RKO (cell line): ENCODE measurements at regions not wholly inside any gene's neighbourhood (a gene's known extent, or its start where the extent isn't known, plus 50 kb on each side); places are given as distances from the start of the nearest gene placed in this dataset.

Experiments
- DNase-seq: peaks from one replicate; pipeline ENCODE4 v3.0.0-alpha.2; 2016; ENCODE audit warnings: low spot score

DNA sequence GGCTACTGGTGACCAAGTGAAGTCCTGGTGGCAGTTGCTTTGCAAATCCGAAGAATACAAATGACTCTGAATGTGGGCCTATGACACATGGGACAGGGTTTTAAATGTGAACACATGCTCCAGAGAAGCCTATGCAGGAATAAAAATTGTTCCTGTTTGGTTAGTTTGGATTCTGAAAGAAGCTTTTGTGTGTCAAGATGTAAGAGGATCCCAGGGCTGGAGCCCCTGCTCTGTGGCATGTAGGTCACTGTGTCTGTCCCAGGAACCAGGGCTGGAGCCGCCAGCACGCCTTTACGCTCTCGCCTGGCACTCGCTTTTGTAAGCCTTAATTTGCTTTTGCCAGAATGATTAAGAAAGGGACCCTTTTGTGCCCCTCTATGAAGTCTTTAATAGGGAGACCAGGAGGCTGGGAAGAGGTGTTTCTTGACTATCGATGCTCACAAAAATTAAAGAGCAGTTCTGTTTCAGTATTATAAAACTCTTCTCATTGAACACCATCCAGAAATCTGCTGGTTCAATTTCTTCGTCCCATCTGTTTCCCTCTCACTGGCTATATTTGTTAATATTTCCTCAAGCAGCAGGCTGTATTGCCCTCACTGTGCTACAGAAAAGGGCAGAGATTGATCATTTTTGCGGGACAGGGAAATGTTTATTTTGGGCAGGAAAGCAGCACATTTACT lies 532.7 kb upstream of the POU3F3 start:
- DNase-seq = no peak

DNA sequence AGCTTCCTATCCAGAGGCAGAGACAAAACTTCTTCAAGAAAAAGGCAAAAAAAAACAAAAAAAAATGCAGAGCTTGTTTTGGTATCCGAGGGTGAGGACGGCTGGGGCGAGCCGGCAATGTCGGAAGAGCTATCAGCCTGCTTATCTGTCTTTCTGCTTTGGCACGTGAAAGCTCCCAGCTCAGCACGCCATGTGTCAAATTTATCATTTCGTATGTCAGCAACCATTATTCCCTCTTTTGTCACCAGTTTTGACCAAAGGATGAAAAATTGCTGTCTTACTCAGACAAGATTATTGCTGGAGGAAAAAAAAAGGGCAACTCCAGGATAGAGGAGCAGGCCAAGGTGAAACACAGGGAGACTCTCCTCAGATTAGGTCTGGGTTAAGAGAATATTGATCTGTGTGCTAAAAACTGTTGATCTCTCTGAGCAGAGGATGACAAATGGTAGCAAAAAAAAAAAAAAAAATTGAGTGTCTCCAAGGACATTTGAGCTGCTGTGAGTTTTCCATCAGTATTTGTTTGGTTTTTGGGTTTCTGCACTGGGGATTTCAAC lies 532.0 kb upstream of the POU3F3 start:
- DNase-seq = no peak

DNA sequence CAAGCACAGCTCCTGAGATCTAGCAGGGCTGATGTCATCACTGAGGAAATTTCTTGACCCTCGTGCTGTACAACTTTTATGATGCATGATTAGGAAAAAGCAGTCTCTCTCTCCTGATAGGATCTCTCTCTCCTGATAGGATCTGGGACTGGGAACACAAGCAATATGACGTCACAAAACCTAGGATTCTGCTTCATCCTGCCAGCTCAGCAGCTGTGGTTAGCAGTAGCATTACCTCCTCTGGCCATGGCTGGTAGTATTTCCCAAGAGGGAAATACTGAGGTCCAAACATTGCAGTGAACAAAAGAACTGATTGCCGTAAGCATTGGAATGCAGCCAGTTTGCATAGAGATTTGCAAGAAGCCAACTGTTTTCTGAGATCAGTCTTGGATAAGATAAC lies 521.2 kb upstream of the POU3F3 start:
- peak; percentile 7 for DNase-seq

DNA sequence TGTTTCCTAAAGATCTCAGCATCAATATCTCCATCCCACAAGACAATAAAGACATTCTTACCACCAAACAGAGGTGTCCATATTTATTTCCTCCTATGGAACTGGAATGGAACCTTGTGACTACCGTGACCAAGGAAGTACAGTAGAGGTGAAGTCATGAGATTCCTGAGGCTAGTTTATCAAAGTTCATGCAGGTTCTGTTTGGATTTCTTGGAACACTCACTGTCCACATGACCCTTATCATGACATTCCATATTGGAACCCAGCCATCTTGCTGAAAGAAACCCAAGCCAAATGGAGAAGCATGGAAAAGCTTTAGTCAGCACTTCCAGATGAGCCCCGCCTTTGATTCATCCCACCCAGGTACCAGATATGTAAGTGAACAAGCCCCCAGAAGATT lies 516.0 kb upstream of the POU3F3 start:
- DNase-seq = no peak

DNA sequence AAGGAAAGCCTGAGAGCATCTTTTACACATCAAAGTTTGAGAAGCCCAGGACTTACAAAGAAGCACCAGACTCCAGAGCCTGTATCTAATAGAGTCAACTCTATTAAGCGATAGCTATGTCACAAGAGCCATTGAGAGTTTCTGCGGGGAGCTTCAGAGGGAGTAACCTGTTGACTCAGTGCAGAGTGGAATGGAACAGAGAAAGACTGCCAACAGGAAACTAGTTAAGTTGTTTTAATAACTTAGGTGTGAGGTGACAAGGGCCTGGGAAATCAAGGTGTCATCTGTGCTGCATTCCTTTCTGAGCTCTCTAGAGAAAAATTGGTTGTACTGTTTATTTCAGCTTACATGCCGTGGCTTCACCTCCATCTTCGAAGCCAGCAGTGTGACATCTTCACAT lies 513.8 kb upstream of the POU3F3 start:
- no peak for DNase-seq

DNA sequence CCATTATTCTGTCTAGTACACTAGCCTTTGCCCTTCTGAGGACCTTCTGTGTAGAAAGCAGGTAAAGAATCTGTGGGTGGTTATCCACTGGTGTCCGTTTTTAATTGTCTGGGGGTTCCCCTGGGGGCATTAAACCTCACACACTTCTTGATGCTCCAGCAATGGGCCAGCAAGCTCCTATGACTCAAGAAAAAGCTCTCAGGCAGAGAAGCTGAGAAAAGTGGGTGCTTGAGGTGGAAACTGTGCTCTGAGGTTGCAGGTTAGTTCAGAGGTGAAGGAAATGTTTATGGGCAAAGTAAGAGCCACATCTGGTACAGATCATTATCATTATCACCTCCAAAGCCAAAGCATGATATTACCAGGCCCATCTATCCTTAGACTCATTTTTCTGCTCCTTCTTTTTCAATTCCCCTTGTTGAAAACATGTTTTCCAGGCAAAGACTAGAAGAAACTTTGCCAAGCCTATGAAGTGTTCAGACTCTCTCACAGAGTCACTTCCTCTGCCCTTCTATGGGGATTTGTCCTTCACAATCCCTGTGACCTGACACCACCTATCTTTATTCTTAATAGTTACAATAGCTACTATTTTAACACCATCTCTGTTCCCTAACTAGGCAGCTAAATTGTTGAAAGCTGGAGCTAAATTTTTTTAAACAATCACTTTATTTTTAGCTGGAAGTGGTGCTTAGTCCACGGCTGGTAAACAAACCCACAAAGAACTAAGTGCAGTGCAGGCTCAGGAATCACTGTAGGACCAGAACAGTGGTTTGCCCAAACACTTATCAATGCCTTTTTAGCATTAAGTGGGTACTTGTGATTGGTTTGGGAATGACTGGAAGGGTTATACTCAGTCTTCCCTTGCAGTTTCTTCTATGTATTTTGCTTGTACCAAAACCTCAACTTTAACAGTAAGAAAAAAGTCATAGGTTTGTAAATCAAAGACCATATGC lies 512.8 kb upstream of the POU3F3 start:
- DNase-seq = no peak

DNA sequence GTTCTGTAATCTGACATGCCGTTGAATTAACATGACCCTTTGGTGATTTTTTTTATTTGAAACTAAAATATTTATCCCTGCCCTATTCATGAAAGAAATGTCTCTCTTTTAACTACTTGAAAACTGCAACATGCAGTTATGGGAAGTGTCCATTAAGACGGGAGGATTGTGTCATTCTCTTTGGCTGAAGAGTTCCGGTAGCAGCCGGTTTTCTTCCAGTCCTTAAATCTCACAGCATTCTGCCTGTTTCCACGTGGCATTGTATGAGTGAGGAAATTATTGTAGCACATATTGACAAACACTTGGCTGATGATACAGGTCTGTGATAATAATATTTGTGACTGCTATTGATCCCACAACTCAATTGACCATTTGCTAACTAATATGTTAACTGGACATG lies 509.6 kb upstream of the POU3F3 start:
- no peak for DNase-seq

DNA sequence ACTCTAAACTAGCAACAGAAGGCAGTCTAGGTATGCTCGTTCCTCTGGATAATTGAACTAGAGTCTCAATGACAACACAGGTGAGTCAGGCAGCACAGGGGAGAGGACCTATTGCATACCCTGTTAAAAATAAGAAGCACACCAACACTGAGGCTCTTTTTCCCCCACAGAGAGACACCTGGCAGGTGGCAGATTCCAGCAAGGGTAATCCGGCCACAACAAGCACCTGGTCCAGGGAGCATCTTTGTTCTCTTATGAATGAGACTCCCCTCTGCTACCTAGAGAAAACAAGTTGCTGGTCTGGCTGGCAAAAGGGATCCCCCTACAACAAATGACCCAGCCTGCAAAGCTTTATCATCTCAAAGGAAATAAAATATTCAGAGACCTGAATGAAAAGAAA lies 508.9 kb upstream of the POU3F3 start:
- DNase-seq = no peak

DNA sequence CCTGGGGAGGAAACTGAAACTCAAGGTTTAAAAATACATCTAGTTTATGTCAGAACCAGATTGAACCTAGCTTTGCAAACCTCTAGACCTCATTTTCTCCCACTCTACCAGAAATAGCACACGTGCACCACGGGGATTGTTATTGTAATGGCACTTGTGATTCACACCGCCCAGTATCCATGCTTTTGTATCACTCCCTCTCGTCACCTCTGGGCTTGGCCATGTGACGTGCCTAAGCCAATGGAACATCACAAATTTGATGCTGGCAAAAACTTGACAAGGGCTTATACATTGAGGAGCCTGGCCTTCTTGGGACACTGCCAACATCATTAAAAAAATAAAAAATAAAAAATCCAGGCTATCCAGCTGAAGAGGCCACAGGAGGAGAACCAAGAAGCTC lies 495.8 kb upstream of the POU3F3 start:
- DNase-seq = no peak

DNA sequence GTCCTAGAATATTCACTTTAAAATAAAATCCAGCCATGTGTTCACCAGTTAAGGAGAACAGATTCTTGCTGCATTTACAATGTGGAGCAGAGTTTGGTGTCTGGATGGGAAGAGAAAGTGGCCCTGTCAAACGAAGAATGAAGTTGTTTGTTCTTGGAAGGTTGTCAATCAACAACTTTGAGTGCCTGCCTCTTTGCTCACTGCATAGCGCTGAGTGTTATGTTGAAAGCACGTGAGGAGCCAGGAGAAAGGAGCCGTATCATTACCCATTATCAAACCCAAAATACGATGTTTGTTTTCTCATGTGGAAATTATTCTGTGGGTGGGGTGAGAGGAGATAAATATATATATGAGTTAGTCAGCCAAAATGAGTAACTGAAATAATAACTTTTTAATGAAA lies 492.5 kb upstream of the POU3F3 start:
- no peak for DNase-seq

DNA sequence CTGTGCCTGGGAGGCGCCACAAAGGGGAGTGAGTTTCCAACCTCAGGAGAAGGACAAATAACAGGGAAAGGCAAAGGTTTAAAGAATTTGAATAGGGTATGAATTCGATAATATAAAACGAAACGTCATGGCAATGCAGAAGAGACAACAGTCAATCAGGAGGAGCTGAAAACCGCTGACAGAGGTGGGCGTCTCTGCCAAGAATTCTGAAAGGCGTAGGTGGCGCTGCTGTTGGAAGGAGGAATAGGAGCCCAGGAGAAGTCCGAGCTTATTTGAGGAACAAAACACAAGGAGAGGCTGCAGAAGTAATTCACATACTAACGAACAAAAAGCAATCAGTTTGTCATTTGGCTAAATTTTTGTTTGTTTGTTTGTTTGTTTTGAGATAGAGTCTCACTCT lies 485.8 kb upstream of the POU3F3 start:
- no peak for DNase-seq

DNA sequence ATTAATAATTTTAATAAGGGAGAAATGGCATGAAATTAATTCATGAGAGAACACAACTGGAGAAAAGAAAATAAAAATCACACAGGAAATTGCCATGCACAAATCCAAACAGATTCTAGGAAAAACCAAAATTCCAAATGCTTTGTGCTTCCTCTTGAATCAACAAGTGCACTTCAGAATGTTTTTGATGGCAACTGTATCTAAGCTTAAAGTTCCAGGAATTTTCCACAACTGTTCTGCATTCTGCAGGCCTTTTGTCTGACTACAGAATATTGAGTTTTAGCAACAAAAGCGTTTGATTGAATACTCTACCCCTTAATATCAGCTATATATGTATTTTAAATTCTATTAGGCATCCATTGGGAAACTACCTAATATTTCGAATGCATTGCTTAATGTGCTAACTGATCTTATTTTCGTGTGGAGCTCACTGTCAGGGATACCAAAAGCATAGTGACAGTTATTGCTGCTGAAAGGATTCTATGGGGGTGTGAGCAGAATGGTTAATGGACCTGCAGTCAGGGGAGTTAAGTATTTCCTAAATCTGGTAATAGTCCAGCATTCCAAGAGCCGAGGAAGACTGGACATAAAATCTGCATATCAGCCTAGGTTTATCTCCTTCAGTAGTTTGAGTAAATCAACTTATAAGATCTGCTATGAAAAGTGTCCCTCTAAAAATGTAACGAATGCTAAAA lies 482.7 kb upstream of the POU3F3 start:
- DNase-seq = no peak

DNA sequence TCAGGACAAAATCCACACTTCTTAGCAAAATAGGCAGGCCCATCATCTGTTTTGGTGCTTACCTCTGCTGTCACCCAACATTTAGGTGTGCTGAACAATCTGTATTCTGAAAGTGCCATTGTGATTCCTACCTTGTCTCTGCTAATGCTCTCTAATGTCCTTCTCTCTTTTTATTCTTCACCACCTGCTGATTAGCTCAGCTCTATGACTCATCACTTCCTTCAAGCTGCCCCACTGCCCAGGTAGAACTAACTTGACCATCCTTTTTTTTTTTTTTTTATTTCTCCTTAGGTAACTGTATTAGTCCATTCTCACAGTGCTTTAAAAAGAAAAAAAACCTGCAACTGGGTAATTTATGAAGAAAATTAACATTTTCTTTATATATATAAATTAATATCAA lies 478.7 kb upstream of the POU3F3 start:
- DNase-seq = no peak

DNA sequence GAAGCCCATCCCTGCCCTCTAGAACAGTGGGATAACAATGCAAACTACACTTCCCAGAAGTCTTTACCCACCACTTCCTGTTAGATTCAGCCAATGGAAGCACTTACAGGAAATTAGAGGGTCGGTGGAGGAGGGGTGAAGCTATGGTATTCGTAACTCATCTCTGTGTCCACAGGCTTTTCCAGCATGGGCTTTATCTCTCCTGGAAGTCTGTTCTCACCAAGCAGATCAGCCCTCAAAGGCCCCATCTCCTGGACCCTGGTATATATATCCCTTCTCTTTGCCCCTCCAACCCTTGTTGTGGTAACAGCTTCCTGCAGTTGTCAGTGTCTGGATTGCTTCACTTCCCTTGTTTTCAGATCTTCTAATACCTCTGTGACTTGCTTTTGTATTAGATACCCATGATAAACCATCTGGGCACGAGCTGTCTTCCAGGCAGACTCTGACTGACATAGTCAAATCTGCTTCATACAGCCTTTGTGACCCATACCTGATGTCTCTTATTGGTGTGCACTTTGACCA lies 475.0 kb upstream of the POU3F3 start:
- peak; percentile 50 for DNase-seq

DNA sequence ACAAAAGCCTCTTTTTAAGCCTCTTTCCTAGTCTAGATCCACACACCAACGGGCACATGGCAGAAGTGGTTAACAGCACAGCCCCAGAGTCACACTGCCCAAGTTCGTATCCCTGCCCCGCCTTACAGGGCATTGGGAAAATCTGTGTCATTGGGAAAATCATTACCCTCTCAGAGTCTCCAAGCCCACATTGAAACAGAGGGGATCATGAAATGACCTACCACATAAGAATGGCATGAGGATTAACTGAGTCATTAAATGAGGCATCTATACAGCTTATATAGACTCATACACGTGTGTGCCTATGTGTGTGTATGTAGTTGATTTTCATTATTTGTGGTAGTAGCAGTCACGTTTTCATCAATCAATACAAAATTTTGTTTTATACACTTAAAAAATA lies 469.0 kb upstream of the POU3F3 start:
- peak; percentile 37 for DNase-seq

DNA sequence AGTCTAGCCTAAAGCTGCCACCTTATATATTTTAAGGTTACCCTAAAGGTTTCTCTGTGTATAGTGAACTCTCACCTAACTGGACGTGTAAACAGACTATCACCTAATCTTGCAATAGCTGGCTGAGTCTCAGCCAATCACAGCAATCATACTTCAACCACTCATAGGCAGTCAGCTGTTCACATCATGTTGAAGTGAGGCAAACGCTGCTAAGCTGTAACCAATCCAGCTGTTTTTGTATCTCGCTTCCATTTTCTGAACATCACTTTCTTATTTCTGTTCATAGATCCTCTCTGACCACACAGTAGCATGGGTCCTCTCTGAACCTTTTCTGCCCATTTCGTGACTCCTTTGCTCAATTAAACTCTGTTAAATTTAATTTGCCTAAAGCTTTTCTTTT lies 468.2 kb upstream of the POU3F3 start:
- DNase-seq = no peak

DNA sequence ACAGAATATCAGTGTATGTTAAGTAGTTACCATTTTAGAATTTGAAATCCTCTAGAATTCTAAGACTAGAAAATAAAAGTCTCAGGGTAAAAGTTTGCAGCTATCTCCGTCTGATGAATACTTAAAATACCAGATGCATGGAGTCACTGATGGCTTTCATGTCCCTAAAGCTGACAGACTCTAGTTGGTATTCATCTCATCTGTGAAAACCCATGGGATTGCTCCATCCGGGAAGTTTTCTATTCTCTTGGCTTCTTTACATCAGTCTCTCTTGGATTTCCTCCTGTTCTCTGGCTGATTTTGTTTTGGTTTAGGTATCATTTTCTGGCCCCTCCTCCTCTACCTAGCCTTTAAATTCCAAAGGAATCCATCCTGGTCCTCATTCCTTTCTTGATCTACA lies 465.6 kb upstream of the POU3F3 start:
- DNase-seq = no peak

DNA sequence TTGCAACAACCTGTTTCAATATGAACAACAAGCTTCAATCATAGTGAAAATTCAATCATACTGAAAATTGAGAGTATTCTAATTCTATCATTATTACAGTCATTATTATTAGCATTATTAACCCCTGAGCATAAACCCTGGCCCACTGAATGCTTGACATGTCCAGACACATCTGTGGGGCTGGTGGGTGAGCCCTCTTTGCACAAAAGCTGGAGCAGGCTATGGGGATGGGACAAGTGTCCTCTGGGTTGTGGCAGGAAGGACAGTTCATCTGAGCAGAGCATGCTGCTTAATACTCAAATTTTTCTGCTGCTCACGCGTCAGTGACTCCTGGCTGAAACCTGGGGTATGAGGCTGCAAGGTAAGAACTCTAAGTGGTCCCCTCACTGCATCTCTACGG lies 451.1 kb upstream of the POU3F3 start:
- DNase-seq = no peak

DNA sequence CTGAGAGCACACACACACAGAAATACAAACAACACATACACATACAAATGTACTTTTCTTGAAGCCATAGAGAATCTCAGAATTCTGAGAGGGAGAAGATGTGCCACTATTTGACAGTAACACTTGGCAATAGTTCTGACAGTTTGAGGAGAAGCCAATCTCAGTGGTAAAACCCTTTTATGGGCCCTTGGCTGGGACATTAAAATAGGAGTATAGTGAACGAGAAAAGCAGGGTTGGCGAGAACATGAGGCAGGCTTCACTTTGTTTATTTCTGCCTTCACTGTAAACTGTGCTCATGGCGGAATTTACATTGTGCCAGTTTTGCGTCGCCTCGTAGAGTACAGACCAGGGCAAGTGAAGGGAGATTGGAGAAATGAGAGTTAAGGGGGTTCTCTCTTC lies 449.4 kb upstream of the POU3F3 start:
- no peak for DNase-seq

DNA sequence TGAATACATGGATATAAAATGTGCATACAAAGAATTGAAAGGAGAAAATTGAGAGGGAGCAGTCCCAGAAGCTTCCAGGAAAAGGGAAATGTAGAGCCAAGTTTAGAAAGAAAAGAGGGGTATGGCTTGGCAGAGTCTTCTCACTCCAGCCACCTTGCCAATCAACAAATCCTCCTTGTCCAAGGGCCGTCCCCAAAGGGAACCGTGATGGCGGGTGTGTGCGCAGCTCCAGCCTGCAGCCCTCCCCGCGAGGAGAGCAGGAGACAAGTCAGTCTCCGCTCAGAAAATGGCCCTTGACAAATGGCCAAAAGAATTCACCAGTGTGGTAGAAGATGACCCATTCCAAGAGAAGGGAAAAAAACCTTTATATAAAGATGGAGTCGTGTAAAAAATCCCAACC lies 448.3 kb upstream of the POU3F3 start:
- DNase-seq = no peak

DNA sequence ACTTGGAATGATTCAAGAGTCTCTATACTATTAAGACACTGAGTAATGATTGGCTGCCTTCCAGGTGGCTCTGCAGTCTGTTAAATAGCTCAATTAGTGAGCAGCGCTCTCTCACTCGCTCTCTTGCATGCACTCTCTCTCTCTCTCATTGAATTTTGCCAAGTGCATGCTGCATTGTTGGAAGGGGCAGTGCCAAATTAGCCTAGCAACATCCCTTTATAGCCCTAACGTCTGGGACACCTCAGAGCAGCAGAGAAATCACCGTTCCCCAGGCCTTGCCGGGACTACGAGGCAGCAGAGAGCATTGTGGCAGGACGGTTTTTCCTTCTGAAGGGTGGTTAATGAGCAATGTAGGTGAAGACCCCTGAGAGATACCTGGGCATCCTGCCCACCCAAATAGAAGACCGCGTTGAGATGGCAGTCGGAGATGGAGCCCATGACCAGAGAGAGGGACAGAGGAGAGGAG lies 447.6 kb upstream of the POU3F3 start:
- DNase-seq = peak; percentile 1

DNA sequence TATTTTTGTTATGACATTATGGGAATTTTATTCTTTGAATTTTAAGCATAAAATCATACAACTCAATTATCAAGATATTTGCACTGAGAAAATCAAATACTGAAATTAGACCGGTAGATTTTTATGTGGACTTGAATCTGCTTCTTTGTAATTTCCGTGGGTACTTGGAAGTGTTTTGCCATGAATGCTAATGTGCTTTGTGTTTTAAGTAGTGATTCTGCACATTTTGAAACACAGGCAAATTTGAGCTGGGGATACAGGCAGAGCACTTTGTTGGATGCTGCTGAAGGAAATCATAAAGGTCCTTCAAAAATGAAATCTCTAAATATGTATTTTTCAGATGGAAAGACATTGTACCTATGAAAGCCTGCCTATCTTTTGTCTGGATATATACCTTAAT lies 446.3 kb upstream of the POU3F3 start:
- no peak for DNase-seq
